ENCODE measurements at regions not wholly inside any gene's neighbourhood (a gene's known extent, or its start where the extent isn't known, plus 50 kb on each side); places are given as distances from the start of the nearest gene placed in this dataset.

GRCh38 chr2:166545473-166545872 lies 51.4 kb upstream of the SCN7A start:
- no peak for DNase-seq (ENCODE audit: insufficient read length, low spot score, missing footprints)
- no peak overlapping the region for H3K4me2 ChIP-seq (ENCODE audit: insufficient read depth, low read length)
- no peak overlapping the region for H3K27ac ChIP-seq (ENCODE audit: low read depth, low read length)
- H3K9me3 ChIP-seq (ENCODE audit: low read depth, low read length): no peaks in the 10 kb centered on the region
- H3K27me3 ChIP-seq (ENCODE audit: insufficient read depth, low read length): no peaks in the 10 kb centered on the region
- no peak overlapping the region for H2AFZ ChIP-seq (ENCODE audit: low read length)
- H3K36me3 ChIP-seq (ENCODE audit: insufficient read depth, low read length): no peaks in the 10 kb centered on the region
- H3K4me3 ChIP-seq (ENCODE audit: insufficient read depth, low read length): no peak overlapping the region
- no peak for TF ChIP-seq CTCF (IDR thresholded peaks at IDR 0.05; ENCODE audit: extremely low read depth, low read depth, low read length)
- no peaks in the 10 kb centered on the region for H3K4me1 ChIP-seq (ENCODE audit: insufficient read depth, low read length)
- H4K20me1 ChIP-seq (ENCODE audit: insufficient read depth, low read length): no peaks in the 10 kb centered on the region
- H3K79me2 ChIP-seq (ENCODE audit: insufficient read depth, low read length): no peaks in the 10 kb centered on the region
